ENCODE measurements at regions not wholly inside any gene's neighbourhood (a gene's known extent, or its start where the extent isn't known, plus 50 kb on each side); places are given as distances from the start of the nearest gene placed in this dataset.

DNA sequence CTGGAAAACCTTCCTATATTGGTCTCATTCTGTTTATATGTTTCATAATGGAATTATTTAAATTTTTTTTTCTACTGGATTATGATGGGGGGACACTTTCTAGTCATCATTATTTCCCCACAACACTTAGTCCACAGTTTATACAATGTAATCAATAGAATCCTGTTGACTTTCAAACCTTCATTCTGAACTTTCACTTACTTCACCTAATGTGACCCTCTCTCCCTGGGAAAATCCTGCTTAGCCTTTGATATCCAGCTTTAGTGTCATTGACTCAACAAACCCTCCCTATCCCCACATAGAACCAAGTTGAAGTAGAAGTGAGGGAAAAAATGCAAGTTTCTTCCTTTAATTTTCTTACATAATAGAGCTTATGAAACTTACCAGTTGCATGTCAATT, 666.0 kb downstream of the MECOM start:
- H3K4me3 ChIP-seq (replicated peaks; ENCODE audit: low read depth, low read length), result no peak overlapping the region
- H3K36me3 ChIP-seq (ENCODE audit: control insufficient read depth, insufficient read depth, low read length), result no peaks in the 10 kb centered on the region
- H3K27me3 ChIP-seq (replicated peaks; ENCODE audit: control insufficient read depth, insufficient read depth, low read length), result no peaks in the 10 kb centered on the region
- DNase-seq (ENCODE audit: extremely low read depth, insufficient read length), result no peak
- TF ChIP-seq, protein P1, sequence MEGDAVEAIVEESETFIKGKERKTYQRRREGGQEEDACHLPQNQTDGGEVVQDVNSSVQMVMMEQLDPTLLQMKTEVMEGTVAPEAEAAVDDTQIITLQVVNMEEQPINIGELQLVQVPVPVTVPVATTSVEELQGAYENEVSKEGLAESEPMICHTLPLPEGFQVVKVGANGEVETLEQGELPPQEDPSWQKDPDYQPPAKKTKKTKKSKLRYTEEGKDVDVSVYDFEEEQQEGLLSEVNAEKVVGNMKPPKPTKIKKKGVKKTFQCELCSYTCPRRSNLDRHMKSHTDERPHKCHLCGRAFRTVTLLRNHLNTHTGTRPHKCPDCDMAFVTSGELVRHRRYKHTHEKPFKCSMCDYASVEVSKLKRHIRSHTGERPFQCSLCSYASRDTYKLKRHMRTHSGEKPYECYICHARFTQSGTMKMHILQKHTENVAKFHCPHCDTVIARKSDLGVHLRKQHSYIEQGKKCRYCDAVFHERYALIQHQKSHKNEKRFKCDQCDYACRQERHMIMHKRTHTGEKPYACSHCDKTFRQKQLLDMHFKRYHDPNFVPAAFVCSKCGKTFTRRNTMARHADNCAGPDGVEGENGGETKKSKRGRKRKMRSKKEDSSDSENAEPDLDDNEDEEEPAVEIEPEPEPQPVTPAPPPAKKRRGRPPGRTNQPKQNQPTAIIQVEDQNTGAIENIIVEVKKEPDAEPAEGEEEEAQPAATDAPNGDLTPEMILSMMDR (IDR thresholded peaks at IDR 0.05; ENCODE audit: insufficient read depth, low read length, poor library complexity, severe bottlenecking), result no peak

DNA sequence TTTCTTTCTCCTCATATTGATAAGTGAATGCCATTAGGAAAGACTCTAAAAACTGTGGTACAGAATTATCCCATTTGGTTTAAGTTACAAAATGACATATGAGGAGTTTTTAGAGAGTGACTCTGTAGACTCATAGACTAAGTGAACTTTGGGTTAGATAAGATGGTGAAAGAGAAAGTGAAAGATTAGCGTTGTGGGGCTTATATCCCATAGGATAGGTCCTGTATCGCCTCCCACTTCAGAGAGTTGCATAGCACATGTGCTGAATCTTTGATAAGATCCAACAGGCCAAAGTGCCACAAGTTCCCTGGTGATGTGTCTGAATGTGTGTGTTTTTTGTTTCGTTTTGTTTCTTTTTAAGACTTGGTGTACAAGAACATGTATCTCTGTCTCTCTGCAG, 666.9 kb downstream of the MECOM start:
- Histone ChIP-seq H3K27me3 (replicated peaks; ENCODE audit: control insufficient read depth, insufficient read depth, low read length) (no peaks in the 10 kb centered on the region), H3K4me3 (replicated peaks; ENCODE audit: low read depth, low read length) (peak overlapping the region; percentile 42; the same call in 1 of the 2 replicates), H3K36me3 (ENCODE audit: control insufficient read depth, insufficient read depth, low read length) (no peaks in the 10 kb centered on the region)
- TF ChIP-seq, protein P1 (IDR thresholded peaks at IDR 0.05; ENCODE audit: insufficient read depth, low read length, poor library complexity, severe bottlenecking), result no peak
- no peak for DNase-seq (ENCODE audit: extremely low read depth, insufficient read length)

DNA sequence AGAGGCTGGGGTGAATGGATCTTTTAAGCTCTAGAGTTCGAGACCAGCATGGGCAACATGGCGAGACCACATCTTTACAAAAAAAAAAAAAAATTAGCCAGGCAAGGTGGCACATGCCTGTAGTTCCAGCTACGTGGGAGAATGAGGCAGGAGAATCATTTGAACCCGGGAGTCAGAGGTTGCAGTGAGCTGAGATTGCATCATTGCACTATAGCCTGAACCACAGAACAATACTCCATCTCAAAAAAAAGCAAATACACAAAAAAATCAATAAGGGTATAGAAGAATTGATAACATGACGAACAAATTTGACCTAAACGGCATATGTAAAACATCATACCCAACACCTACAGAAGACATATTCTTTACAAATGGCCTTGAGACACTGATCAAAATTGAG, 668.4 kb downstream of the MECOM start:
- no peak overlapping the region for H3K4me3 ChIP-seq (replicated peaks; ENCODE audit: low read depth, low read length)
- TF ChIP-seq, protein P1 (IDR thresholded peaks at IDR 0.05; ENCODE audit: insufficient read depth, low read length, poor library complexity, severe bottlenecking), result no peak
- no peak for DNase-seq (ENCODE audit: extremely low read depth, insufficient read length)
- H3K36me3 ChIP-seq (ENCODE audit: control insufficient read depth, insufficient read depth, low read length), result no peaks in the 10 kb centered on the region
- H3K27me3 ChIP-seq (replicated peaks; ENCODE audit: control insufficient read depth, insufficient read depth, low read length), result no peaks in the 10 kb centered on the region

DNA sequence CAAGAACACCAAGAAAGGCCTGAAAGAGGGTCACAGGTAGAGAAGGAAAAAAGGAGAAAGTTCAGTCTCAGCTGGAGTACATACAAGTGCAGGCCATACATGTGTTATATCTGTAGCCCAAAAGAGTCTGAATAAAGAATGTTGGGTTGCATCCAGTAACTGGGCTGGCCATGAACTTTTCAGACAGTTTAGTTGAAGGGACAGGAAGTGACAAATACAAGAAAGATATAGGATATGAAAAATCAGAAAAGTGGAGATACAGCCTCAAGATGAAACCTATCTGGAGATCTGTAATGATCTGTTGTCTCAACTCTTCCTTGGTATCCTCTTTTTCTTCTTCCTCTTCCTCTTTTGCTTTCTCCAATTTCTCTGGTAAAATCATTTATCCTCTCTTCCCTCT, 671.7 kb downstream of the MECOM start:
- no peak overlapping the region for H3K4me3 ChIP-seq (replicated peaks; ENCODE audit: low read depth, low read length)
- TF ChIP-seq, protein P1 (IDR thresholded peaks at IDR 0.05; ENCODE audit: insufficient read depth, low read length, poor library complexity, severe bottlenecking), result no peak
- no peak for DNase-seq (ENCODE audit: extremely low read depth, insufficient read length)
- H3K36me3 ChIP-seq (ENCODE audit: control insufficient read depth, insufficient read depth, low read length), result no peaks in the 10 kb centered on the region
- H3K27me3 ChIP-seq (replicated peaks; ENCODE audit: control insufficient read depth, insufficient read depth, low read length), result no peaks in the 10 kb centered on the region

DNA sequence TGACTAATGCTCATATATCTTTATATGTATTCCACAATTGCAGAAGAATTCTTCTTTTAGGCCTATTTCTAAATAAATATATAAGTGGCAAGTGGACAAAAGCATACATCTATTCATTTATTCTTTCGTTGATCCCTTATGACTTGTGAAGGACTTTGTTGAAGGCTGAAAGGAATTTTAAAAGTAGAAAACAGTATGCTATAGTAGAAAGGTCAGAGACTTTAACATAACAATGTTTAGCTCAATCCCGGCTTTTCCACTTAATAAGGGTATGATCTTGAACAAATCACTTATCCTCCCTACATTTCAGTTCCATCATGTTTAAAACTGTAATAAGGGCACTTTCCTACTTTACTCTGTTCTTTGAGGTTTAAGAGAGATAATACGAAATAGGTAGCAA, 672.9 kb downstream of the MECOM start:
- no peaks in the 10 kb centered on the region for H3K27me3 ChIP-seq (replicated peaks; ENCODE audit: control insufficient read depth, insufficient read depth, low read length)
- H3K36me3 ChIP-seq (ENCODE audit: control insufficient read depth, insufficient read depth, low read length), result no peaks in the 10 kb centered on the region
- TF ChIP-seq, protein P1 (IDR thresholded peaks at IDR 0.05; ENCODE audit: insufficient read depth, low read length, poor library complexity, severe bottlenecking), result no peak
- DNase-seq (ENCODE audit: extremely low read depth, insufficient read length), result no peak
- no peak overlapping the region for H3K4me3 ChIP-seq (replicated peaks; ENCODE audit: low read depth, low read length)

DNA sequence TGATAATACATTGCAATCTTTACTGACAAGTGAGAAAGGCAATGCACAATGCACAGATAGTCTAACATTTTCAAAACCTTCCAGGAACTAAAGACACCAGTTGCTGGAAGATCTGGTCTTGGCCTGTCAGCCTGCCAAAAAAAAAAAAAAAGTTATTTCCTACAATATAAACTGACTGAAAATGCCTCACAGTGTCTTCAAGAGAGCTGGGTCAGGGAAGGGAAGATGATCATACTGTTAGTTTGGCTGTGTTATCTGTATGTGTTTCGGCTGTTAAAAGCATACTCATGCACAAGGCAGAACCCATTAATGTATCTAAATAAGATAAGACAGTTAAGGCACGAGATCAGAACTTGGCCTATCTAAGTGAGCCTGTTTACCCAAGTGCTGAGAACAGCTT, 673.4 kb downstream of the MECOM start:
- H3K36me3 ChIP-seq (ENCODE audit: control insufficient read depth, insufficient read depth, low read length), result no peaks in the 10 kb centered on the region
- TF ChIP-seq, protein P1 (IDR thresholded peaks at IDR 0.05; ENCODE audit: insufficient read depth, low read length, poor library complexity, severe bottlenecking), result no peak
- H3K27me3 ChIP-seq (replicated peaks; ENCODE audit: control insufficient read depth, insufficient read depth, low read length), result no peaks in the 10 kb centered on the region
- DNase-seq (ENCODE audit: extremely low read depth, insufficient read length), result no peak
- H3K4me3 ChIP-seq (replicated peaks; ENCODE audit: low read depth, low read length), result no peak overlapping the region

Measured in GM06990 (cell line).